ENCODE measurements at regions not wholly inside any gene's neighbourhood (a gene's known extent, or its start where the extent isn't known, plus 50 kb on each side); places are given as distances from the start of the nearest gene placed in this dataset.
A peak's percentile ranks its signal among the peaks of the same experiment; 100 is the strongest.

DNA sequence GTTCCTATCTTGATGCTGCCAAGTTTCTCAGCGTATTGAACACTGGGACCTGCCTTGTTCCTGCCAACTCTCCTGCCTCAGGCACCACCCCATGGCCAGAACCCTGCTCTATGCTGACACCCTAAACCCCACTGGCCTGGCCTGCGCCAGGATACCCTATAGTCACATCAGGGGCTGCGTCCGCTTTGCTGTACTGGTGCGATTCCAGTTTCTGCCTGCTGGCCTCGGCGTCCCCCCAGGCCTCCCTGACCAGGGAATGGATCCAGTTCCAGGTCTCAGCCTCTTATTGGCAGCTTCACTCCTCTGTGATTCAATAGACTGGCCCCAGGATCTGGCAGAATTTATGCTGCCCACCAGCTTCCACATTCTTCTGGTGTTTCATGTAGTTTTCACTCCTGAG, 55.0 kb downstream of the GPR6 start:
- no peak for DNase-seq

DNA sequence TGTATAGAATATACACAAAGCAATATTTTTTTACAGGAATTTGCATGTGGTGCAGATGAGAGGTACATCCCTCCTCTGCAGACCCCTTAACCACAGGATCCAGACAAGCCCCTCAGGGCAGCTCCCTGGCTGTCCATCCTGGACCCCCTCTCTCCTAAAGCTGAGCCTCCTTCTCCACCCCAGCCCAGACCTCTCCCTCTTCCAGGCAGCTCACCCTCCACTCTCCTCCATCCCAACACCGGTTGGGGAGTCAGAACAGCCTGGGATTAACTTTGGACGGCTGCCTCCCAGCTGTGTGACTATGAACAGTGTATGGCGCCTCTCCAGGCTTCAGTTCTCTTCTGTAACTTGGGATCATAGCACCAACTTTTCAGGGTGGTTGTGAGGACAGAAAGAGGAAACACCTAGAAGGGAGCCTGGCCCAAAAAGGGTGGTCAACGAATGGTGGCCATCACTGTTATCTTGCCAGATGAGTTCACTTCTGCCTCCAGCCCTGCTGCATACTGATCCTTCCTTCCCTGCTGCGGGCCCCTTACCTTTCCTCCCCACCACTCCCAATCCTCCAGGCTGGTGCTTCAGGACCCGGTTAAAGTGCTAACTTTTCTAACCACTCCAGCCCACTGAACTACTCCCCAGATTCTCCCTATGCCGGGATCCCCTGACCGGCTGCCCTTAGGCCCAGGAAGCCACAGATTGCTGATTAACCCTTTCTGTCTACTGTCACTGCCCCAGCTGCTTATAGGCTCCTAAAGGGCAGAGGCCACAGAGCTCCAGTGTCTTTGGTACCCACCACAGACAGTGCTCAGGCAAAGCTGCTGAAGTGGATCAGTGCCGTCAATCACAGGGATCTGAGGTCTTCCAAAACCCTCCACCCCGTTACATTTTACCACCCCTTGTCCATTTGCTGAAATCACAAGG, 55.9 kb downstream of the GPR6 start:
- DNase-seq = no peak

DNA sequence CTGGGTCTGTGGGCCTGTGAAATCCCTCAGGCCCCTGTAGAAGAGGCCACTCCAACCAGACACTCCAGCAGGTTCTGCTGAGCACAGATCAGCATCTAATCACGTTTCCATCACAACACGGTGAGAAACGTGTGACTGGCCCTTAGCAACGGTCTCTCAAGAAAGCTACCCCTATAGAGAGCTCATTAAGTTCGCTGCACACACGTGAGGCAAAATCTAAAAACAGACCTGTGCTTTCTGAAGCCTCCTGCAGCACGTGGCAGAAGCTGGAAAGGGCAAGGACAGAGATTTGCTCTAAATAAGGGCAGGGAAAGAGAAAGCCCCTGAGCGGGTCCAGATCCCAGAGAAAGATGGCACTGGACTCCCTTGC, 56.5 kb downstream of the GPR6 start:
- DNase-seq = no peak

DNA sequence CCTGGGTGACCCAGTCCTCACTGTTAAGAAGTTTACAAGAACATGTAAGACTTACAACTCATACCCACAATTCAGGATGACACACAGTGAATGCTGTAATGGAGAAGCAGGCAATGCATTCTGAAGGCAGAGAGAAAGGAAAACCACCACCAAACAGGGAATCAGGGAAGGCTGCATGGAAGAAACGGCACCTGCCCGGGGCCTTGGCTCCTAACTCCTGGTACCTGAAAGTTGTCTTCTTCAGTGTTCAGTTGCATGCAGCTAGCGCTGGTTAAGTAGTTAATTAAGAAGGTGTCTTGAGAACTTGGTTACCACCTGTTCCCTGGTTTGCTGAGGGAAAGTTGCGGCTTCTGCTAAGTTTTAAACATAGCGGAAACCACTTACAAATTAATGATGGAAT, 57.2 kb downstream of the GPR6 start:
- no peak for DNase-seq

DNA sequence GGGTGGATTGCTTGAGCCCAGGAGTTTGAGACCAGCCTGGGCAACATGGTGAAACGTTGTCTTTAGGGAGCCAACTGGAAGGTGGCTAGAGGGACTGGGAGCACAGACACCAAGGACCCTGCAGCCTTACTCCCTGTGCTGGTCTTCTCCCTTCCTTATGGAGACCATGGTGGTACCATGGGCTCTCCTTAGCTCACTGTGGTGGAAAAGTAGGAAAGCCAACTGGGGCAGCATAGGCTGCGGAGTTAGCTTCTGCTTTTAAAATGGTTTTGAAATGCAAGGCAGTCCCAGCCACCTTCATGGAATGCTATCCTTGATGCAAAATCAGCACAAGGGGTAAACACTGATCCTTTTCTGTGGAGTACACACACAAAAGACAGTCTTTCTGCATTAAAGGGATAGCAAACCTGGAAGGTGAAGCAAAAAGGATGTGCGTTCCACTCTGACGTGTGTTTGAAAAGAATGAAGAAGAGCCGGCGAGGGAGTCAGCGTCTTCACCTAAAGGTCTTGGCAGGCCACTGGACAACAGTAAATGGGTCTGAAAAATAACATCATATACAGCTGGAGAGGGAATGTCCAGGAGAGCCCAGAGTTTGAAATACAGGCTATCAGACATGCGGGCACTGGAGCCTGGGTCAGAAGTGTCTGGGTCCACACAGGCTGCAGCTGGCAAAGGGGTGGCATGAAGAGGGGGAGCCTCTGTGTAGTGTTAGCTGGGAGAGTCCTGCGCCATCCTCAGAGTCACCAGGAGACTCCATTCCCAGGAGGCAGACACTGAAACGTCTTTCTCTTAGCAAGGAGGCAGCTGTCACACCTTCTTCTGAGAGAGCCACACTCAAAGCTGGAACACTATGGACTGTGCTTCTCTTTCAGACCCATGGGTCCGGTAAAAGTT, 58.5 kb downstream of the GPR6 start:
- no peak for DNase-seq

DNA sequence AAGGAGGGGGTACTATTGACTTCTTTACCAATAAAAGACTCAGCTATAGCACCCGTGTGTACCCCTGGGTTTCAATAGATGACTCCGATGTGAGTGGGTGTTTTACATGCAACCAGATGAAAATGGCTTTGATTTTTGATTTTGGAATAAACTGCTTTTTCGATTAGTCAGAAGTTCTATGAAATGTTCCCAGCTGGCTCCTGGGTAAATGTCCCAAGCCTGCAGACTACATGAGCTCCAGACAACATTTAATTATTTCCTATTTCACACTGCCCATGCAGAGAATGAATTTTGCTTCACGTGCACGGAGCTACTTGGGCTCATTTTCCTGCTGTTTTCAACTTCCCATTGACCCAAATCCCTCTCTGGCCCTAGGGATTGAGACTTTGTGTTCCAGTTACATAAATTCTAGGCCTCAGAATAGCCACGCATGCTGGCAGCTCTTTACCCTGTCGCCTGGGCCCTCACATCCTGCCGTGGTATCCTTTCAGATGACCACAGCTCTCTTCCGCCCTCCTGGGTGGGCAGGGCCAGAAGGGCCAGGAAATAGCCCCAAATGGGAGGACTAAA, 59.7 kb downstream of the GPR6 start:
- DNase-seq = no peak

DNA sequence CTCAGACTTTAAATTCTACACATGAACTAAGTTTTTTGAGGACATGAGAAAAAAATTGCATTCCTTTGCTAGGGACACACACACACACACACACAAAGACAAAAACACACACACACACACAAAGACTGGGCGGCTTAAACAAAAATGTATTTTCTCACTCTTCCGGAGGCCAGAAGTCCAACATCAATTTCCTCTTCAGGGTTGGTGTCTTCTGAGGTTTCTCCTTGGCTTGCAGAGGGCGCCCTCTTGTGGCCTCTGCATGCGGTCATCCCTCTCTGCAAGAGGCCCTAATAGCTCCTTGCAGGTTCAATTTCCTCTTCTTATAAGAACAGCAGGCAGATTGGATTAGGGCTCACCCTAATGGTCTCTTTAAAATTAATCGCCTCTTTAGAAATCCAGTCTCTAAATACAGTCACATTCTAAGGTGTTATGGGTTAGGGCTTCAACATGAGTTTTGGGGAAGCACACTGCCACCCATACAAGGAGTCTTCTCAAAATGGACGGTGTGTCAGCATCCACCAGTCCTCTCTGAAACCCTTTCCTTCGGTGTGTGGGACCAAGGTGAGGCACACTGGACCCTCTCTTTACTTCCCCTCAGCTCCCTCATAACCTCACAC, 61.4 kb downstream of the GPR6 start:
- peak; percentile 78 for DNase-seq

DNA sequence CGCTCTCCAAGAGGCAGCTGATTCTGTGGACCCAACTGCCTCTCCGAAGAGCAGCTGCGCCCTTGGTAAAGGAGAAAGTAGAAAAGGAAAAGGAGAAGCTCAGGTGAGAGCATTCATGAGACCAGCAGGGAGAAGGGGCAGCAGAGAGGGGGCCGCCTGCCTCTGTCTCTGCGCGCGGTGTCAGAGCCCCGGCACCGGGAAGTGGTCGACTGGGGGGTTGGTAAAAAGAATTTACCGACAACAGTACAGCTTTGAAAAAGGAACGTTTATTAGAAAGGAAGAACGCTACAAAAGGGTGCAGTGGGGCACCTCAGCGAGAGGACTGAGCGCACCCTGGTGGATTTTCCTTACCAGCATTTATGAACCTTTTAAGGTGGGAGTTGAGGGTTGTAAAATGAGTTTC, 61.9 kb downstream of the GPR6 start:
- peak; percentile 16 for DNase-seq

DNA sequence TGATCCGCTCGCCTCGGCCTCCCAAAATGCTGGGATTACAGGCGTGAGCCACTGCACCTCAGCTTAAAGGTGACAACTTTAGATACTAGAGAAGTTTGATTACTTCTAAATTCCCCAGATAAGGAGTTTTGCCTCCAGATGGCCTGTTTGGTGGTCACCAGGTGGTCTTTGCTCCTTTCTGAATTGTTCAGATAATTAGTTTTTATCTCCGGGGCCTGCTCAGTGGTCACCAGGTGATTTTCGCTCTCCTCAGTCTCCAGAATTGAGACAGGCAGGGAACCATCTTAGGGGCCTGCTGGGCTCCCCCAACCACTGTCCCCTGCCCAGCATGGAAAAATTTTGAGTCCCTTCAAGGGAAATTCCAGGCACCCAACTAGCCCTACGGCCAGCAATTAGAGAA, 62.6 kb downstream of the GPR6 start:
- DNase-seq = no peak

DNA sequence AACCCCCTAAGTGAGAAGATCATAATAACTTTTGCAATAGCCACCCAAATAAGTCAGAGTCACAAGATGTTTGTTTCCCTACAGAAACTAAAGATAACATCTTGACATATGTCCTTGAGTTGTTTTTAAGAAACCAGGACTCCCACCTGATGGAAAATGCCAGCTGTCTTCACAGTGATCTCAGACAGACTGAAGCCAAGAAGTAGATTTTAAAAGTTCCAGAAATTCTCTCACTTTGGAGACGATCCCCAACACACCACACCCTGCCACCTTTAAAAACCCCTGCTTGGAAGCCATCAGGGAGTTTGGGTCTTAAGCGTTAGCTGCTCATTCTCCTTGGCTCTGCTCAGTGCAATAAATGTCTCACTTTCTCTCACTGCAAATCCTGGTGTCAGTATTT, 63.0 kb downstream of the GPR6 start:
- DNase-seq = no peak

DNA sequence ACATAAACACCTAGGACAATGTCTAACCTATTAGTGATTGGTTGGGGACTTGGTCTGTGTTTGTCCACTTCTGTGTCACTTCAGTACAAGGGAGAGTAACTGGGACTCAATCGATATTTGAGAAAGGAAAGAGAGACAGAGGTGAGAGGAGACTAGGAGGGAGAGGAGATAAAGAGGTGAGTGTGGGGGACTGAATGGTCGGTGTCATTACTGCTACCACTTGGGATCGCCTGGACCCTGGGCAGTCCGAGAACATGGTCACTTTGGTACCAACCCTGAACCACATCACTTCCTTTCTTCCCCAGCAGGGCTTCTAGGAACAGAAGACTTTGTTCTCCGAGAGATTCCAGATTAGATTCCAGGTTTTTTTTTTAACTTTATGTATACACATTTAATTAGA, 63.7 kb downstream of the GPR6 start:
- no peak for DNase-seq

DNA sequence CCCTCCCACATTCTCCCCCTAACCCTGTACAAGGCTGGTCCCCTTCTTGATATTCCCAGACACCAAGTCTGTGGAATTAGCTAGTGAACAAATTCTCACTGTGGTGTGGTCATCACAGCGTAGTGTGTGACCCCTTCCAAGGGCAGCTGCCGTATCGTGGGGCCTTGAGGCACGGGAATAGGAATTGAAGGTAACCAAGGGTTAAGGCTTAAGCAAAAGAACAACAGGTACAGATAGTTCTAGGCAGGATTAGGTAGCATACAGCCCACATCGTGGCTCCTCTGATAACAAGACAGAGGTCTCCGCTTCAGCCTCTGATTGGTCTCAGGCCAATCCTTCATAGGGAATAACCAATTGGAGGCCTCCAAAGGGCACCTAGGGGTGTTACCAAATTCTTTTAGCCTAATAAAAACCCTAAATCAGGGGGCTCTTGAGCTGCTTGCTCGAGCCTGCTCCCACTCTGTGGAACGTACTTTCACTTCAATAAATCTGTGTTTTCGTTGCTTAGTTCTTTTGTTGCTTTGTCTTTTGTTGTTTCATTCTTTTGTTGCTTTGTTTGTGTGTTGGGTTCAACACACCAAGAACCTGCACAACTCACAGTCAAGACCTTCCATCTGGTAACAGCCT, 64.7 kb downstream of the GPR6 start:
- no peak for DNase-seq

DNA sequence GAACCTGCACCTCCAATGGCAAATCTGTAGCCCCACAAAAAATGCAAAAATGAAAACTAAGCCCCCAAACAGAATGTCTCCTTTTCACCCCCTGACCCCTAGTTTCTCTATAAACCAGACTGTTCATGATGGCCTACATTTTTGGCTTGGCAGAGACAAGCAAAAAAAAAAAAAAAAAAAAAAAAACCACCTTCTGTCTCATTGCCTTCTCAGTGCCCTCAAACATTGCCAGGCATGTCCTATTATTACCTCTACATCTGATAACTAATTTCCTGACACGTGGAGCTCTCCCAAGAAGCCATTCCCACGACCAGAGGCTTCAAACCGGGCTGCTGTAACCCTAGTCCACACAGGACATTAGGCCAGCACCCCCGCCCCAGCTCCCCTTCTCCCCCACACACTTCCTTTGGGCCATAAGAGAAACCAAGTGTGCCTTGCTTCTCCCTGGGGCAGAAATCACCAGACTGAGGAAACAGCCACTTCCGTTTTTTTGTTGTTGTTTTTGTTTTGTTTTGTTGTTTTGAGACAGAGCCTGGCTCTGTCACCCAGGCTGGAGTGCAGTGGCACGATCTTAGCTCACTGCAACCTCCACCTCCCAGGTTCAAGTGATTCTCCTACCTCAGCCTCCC, 65.4 kb downstream of the GPR6 start:
- no peak for DNase-seq

DNA sequence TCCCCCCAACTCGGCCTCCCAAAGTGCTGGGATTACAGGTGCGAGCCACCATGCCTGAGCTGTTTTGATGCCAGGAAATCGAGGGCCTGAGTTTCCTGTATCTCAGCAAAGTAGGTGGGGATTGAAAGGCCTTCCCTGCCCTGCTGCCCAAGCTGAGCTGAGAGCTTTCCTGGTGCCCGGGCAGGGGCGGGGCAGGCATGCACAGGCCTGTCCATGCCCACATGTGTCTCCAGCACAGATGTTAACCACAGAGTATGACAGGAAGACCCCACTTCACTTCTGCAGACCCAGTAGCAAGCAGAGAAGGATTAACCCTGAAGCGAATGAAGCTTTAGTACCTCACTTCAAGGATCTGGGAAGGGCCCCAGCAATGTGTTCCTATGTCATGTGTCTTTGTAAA, 66.0 kb downstream of the GPR6 start:
- no peak for DNase-seq

DNA sequence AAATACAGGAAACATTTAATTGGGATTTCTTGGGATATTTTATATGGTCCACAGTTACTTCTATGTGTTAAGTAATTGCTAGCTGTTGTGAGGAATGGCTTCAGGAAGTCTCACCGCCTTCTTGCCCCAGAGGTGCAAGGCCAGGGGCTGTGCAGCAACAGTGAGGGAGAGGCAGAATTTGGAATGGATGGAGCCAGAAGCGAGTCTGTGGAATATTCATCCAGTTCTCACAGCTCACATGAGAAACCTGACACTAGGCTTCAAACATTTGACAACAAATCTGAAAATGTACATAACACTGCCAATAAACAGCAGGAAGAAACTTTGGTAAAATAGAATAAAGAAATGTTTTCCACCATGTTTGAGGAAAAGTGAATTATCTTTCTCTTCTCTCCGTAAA, 66.5 kb downstream of the GPR6 start:
- no peak for DNase-seq

DNA sequence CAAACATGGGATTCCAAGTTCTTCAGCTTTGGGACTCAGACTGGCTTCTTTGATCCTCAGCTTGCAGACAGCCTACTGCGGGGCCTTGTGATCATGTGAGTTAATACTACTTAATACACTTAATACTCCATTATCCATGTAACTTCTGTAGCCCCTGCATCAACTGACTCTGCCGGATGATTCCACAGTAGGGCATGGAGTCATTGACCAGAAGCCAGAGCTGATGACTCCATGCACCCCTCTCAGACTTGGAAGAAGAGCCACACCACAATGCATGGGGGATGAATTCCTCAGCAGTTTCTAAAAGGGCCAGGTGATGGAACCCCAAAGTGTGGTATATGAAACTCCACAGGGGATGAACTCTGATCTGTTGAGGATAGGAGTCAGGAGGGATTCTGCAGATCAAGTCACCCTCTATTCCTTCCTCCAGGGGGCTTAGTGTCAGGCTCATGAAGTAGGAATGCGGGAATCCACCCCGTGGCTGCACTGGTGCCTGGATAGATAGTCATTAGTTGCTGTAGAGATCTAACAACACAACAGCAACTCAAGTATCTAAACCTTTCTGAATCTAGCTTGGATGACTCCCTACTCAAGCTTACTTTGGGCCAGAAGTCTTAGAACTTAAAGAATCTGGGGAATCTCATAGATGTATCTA, 70.2 kb downstream of the GPR6 start:
- DNase-seq = no peak

DNA sequence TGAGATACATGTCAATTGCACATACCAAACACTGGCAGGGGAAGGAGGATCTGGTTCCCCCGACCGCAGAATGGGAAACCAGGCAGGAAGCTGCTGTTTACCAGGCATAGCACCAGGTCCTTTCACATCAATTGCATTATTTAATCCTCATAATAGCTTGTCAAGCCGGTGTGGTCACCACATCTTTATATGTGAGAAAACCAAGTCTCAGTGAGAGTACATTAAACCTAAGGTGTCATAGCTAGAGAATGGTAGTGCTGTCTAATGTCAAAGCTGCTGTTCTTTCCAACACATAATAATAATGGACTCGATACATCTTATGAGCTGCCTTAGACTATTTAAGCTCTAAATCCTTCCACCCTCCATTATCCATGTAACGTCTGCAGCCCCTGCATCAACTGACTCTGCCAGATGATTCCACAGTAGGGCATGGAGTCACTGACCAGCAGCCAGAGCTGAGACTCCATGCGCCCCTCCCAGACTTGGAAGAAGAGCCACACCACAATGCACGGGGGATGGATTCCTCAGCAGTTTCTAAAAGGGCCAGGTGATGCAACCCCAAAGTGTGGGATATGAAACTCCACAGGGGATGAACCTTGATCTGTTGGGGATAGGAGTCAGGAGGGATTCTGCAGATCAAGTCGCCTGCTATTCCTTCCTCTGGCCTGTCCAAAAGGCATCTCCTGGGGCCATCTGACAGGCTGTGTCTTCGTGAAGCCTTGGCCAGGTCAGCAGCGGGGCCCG, 71.8 kb downstream of the GPR6 start:
- DNase-seq = no peak

Data from activated CD4-positive, alpha-beta T cell treated with anti-CD3 and anti-CD28 coated beads, Interleukin-2, amount 50 U/mL, for 1 hour (primary cell).